ENCODE measurements at regions not wholly inside any gene's neighbourhood (a gene's known extent, or its start where the extent isn't known, plus 50 kb on each side); places are given as distances from the start of the nearest gene placed in this dataset.

- Histone ChIP-seq H3K14ac (ENCODE audit: insufficient read depth, low read length) (no peak overlapping the region; the same call in 1 of the 2 replicates), H4K5ac (ENCODE audit: insufficient read length, low read depth, low read length) (no peak overlapping the region), H4K91ac (ENCODE audit: insufficient read length, low read depth, low read length) (no peak overlapping the region), H3K79me2 (ENCODE audit: insufficient read depth, low read length) (no peaks in the 10 kb centered on the region), H2BK20ac (ENCODE audit: low read depth, low read length, poor library complexity, severe bottlenecking) (no peak overlapping the region), H3K79me1 (ENCODE audit: insufficient read depth, low read depth, low read length, poor library complexity, severe bottlenecking) (no peaks in the 10 kb centered on the region), H3T11ph (ENCODE audit: low read length) (no peak overlapping the region), H2BK15ac (ENCODE audit: low read depth, low read length) (no peak overlapping the region), H3K18ac (ENCODE audit: insufficient read length, low read depth, low read length) (no peak overlapping the region), H3K27me3 (ENCODE audit: insufficient read depth, low read length) (no peaks in the 10 kb centered on the region), H4K20me1 (ENCODE audit: control insufficient read depth, insufficient read depth, insufficient read length) (no peaks in the 10 kb centered on the region), H2AK5ac (ENCODE audit: insufficient read length, low read length) (no peak overlapping the region), H2AFZ (ENCODE audit: low read length) (no peak overlapping the region), H3K4me2 (ENCODE audit: insufficient read depth, insufficient read length, low read length) (no peak overlapping the region), H3K23me2 (ENCODE audit: insufficient read length, low read depth, low read length, poor library complexity, severe bottlenecking) (no peaks in the 10 kb centered on the region), H2BK120ac (ENCODE audit: low read depth, low read length, poor library complexity, severe bottlenecking) (no peak overlapping the region), H3K4me1 (ENCODE audit: insufficient read depth, low read length) (no peaks in the 10 kb centered on the region), H2BK5ac (ENCODE audit: insufficient read length, low read length) (no peak overlapping the region), H3K4ac (ENCODE audit: low read depth, low read length) (no peak overlapping the region), H3K9me3 (ENCODE audit: control insufficient read depth, low read depth, low read length) (no peaks in the 10 kb centered on the region), H4K8ac (replicated peaks; ENCODE audit: insufficient read length, low read depth, low read length) (no peak overlapping the region), H3K56ac (ENCODE audit: insufficient read length, low read depth, low read length) (no peak overlapping the region), H3K9ac (ENCODE audit: extremely low read depth, insufficient read length, low read length) (no peak overlapping the region), H3K27ac (ENCODE audit: insufficient read length, low read depth, low read length) (no peak overlapping the region), H2BK12ac (ENCODE audit: insufficient read length, low read depth, low read length) (no peak overlapping the region), H3K23ac (ENCODE audit: insufficient read length, low read depth, low read length) (no peak overlapping the region)
- Mint-ChIP-seq H3K27me3 (ENCODE audit: low read depth) (no peaks in the 10 kb centered on the region), H3K36me3 (ENCODE audit: insufficient read depth in 1 of 3, low read depth in 3 of 3) (peaks cover 0 to 9% (median 3%) of the 10 kb centered on the region in 3 experiments; a peak in 5 of 7 replicates), H3K4me1 (0 out of 4 replicates have a peak, but pooled peaks cover 0 to 3% of the 10 kb centered on the region in 2 experiments), H3K27ac (no peak overlapping the region), H3K4me3 (no peak overlapping the region), H3K9me3 (peaks cover 4 to 6% of the 10 kb centered on the region in 2 experiments; a peak in 4 of 5 replicates)
- TF ChIP-seq, protein P1, sequence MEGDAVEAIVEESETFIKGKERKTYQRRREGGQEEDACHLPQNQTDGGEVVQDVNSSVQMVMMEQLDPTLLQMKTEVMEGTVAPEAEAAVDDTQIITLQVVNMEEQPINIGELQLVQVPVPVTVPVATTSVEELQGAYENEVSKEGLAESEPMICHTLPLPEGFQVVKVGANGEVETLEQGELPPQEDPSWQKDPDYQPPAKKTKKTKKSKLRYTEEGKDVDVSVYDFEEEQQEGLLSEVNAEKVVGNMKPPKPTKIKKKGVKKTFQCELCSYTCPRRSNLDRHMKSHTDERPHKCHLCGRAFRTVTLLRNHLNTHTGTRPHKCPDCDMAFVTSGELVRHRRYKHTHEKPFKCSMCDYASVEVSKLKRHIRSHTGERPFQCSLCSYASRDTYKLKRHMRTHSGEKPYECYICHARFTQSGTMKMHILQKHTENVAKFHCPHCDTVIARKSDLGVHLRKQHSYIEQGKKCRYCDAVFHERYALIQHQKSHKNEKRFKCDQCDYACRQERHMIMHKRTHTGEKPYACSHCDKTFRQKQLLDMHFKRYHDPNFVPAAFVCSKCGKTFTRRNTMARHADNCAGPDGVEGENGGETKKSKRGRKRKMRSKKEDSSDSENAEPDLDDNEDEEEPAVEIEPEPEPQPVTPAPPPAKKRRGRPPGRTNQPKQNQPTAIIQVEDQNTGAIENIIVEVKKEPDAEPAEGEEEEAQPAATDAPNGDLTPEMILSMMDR (conservative IDR thresholded peaks at IDR 0.05): no peak
- WGBS (ENCODE audit: extremely low coverage, insufficient read length, low lambda C conversion rate): no CpG with 5 or more reads among the region's 33 CpGs
- DNase-seq: no peak
Measured at GRCh38 chr14:58833634-58834378, 196.0 kb downstream of the DACT1 start.
